NCI-H526 treated with DMSO at 0.1 percent for 48 hours (cell line): ENCODE measurements at regions not wholly inside any gene's neighbourhood (a gene's known extent, or its start where the extent isn't known, plus 50 kb on each side); places are given as distances from the start of the nearest gene placed in this dataset.
"Not testable (repeated sequence)": the region's sequence is repeated elsewhere in the genome, so short reads cannot be mapped to it uniquely, and the experiment has no call there.

Experiments used
- DNase-seq: peaks from one replicate; lab custom pipeline; 2025; lab: John Stamatoyannopoulos, UW

- no peak for DNase-seq
Measured at GRCh38 chr4:147160908-147161513, 215.3 kb upstream of the TTC29 start.

- DNase-seq = no peak
Measured at GRCh38 chr4:147163311-147163710, 217.6 kb upstream of the TTC29 start.

- not testable (repeated sequence) for DNase-seq
Measured at GRCh38 chr4:147168200-147168599, 222.5 kb upstream of the TTC29 start.

GRCh38 chr4:147173322-147173721, 227.7 kb upstream of the TTC29 start:
- DNase-seq = no peak

GRCh38 chr4:147173797-147174432, 228.3 kb upstream of the TTC29 start:
- DNase-seq = no peak

GRCh38 chr4:147174591-147174990, 228.9 kb upstream of the TTC29 start:
- DNase-seq = no peak

- no peak for DNase-seq
Measured at GRCh38 chr4:147175460-147176025, 229.9 kb upstream of the TTC29 start.

GRCh38 chr4:147182041-147182440, 236.4 kb upstream of the TTC29 start:
- no peak for DNase-seq

- DNase-seq = no peak
Measured at GRCh38 chr4:147192679-147193078, 247.0 kb upstream of the TTC29 start.

GRCh38 chr4:147194114-147194513, 248.4 kb upstream of the TTC29 start:
- no peak for DNase-seq

GRCh38 chr4:147194604-147195003, 248.9 kb upstream of the TTC29 start:
- DNase-seq = no peak

GRCh38 chr4:147195386-147195785, 249.7 kb upstream of the TTC29 start:
- no peak for DNase-seq

GRCh38 chr4:147198411-147199051, 252.9 kb upstream of the TTC29 start:
- DNase-seq = no peak

- DNase-seq = no peak
Measured at GRCh38 chr4:147201016-147201415, 255.4 kb upstream of the TTC29 start.

- no peak for DNase-seq
Measured at GRCh38 chr4:147206807-147207206, 261.1 kb upstream of the TTC29 start.

GRCh38 chr4:147207911-147208310, 262.2 kb upstream of the TTC29 start:
- DNase-seq = no peak

GRCh38 chr4:147217655-147218054, 263.2 kb upstream of the EDNRA start:
- DNase-seq = no peak

GRCh38 chr4:147219145-147219544, 261.8 kb upstream of the EDNRA start:
- DNase-seq = no peak

GRCh38 chr4:147220833-147221232, 260.1 kb upstream of the EDNRA start:
- DNase-seq = no peak

GRCh38 chr4:147222906-147223305, 258.0 kb upstream of the EDNRA start:
- DNase-seq = no peak

GRCh38 chr4:147223576-147223975, 257.3 kb upstream of the EDNRA start:
- no peak for DNase-seq

GRCh38 chr4:147236806-147237205, 244.1 kb upstream of the EDNRA start:
- no peak for DNase-seq

GRCh38 chr4:147244786-147245185, 236.1 kb upstream of the EDNRA start:
- DNase-seq = no peak
